ENCODE measurements at regions not wholly inside any gene's neighbourhood (a gene's known extent, or its start where the extent isn't known, plus 50 kb on each side); places are given as distances from the start of the nearest gene placed in this dataset.

DNA sequence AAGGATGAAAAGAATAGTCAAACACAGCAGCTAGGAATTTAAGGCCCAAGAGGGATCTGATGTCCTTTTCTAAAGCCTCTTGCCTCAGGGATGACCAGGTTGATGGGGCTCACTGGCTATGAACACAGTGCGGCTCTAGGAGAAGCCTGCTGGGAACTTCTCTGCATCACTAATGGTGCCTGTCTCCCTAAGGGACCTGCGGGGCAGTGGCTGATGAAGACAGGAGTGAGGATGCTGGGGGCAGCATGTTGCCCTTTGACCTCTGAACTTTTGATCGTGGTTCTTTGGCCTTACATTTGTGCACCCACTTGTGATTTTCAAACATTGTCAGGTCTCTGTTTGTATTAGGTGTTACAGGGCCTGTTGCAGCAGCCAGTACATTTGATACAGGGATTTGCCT is 64.9 kb upstream of the KLHL25 start:
- intact Hi-C loops (cut with DNase I, micrococcal nuclease) = no loop called here
- DNase-seq (no peak), ATAC-seq (no peak)
- no peaks in the 10 kb centered on the region for H3K36me3 ChIP-seq (ENCODE audit: low read depth)
- H3K4me1 ChIP-seq (ENCODE audit: low read depth) = no peaks in the 10 kb centered on the region
- TF ChIP-seq CTCF (IDR thresholded peaks at IDR 0.05) = no peak
- H3K9me3 ChIP-seq = no peaks in the 10 kb centered on the region
- no peak overlapping the region for H3K4me3 ChIP-seq

GRCh38 chr15:85860394-85861161 is 65.9 kb upstream of the KLHL25 start:
- Histone ChIP-seq H3K36me3 (ENCODE audit: low read depth) (no peaks in the 10 kb centered on the region), H3K4me1 (ENCODE audit: low read depth) (no peaks in the 10 kb centered on the region), H3K9me3 (no peaks in the 10 kb centered on the region), H3K4me3 (no peak overlapping the region)
- ATAC-seq = no peak
- intact Hi-C loops (cut with DNase I, micrococcal nuclease) = no loop called here
- no peak for DNase-seq
- TF ChIP-seq CTCF (IDR thresholded peaks at IDR 0.05) = no peak

GRCh38 chr15:85865070-85865684 is 70.5 kb upstream of the KLHL25 start:
- Histone ChIP-seq H3K4me1 (ENCODE audit: low read depth) (peaks cover 7% of the 10 kb centered on the region), H3K4me3 (no peak overlapping the region), H3K36me3 (ENCODE audit: low read depth) (no peaks in the 10 kb centered on the region), H3K9me3 (no peaks in the 10 kb centered on the region)
- peak; percentile 33 for ATAC-seq
- intact Hi-C loops (cut with DNase I, micrococcal nuclease) = no loop called here
- DNase-seq = peak in 2 of 3 donors; percentile 30 to 39
- TF ChIP-seq CTCF (IDR thresholded peaks at IDR 0.05) = no peak

- Histone ChIP-seq H3K36me3 (ENCODE audit: low read depth) (no peaks in the 10 kb centered on the region), H3K4me1 (ENCODE audit: low read depth) (peaks cover 7% of the 10 kb centered on the region), H3K4me3 (no peak overlapping the region), H3K9me3 (no peaks in the 10 kb centered on the region)
- no peak for TF ChIP-seq CTCF (IDR thresholded peaks at IDR 0.05)
- DNase-seq (peak in 1 of 3 donors; percentile 29), ATAC-seq (peak; percentile 87)
- intact Hi-C loops (cut with DNase I, micrococcal nuclease) = no loop called here
Observed at GRCh38 chr15:85867250-85867649, 72.5 kb upstream of the KLHL25 start.

DNA sequence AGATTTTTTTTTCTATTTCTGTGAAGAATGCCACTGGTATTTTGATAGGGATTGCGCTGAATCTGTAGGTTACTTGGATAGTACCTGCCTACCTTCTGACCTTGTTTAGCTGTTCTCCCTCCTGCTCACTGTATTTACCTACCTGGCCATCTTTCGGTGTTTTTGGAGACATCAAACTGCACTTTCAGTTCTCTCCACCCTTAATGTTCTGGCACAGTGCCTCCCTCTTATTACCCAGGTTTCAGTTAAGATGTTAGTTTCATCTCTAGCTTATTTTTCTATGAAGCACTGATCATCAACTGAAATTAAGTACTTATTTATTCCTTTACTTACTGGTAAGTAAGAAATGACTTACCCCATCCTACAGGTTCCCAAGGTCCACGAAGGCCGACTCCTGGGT is 74.4 kb upstream of the KLHL25 start:
- Histone ChIP-seq H3K4me1 (ENCODE audit: low read depth) (peaks cover 7% of the 10 kb centered on the region), H3K36me3 (ENCODE audit: low read depth) (no peaks in the 10 kb centered on the region), H3K9me3 (no peaks in the 10 kb centered on the region), H3K4me3 (no peak overlapping the region)
- intact Hi-C loops (cut with DNase I, micrococcal nuclease) = no loop called here
- no peak for ATAC-seq
- no peak for DNase-seq
- no peak for TF ChIP-seq CTCF (IDR thresholded peaks at IDR 0.05)

Data from mucosa of descending colon (tissue), 3 donors.